KG1 (cell line): ENCODE measurements at regions not wholly inside any gene's neighbourhood (a gene's known extent, or its start where the extent isn't known, plus 50 kb on each side); places are given as distances from the start of the nearest gene placed in this dataset.

ENCODE experiments used
- DNase-seq: peaks from one replicate; lab custom pipeline; 2025; lab: John Stamatoyannopoulos, UW

GRCh38 chr2:181149056-181149455, 168.7 kb downstream of the UBE2E3 start:
- no peak for DNase-seq

GRCh38 chr2:181152226-181152625, 171.8 kb downstream of the UBE2E3 start:
- DNase-seq, result no peak

- DNase-seq, result no peak
Observed at GRCh38 chr2:181152701-181153100, 172.3 kb downstream of the UBE2E3 start.

- no peak for DNase-seq
Observed at GRCh38 chr2:181153886-181154285, 173.5 kb downstream of the UBE2E3 start.

- DNase-seq, result no peak
Observed at GRCh38 chr2:181157326-181157725, 176.9 kb downstream of the UBE2E3 start.

- DNase-seq, result no peak
Observed at GRCh38 chr2:181158427-181158826, 178.0 kb downstream of the UBE2E3 start.

GRCh38 chr2:181161615-181162014, 181.2 kb downstream of the UBE2E3 start:
- DNase-seq, result no peak

GRCh38 chr2:181163139-181163538, 182.7 kb downstream of the UBE2E3 start:
- no peak for DNase-seq

- DNase-seq, result no peak
Observed at GRCh38 chr2:181163691-181164090, 183.3 kb downstream of the UBE2E3 start.

GRCh38 chr2:181164699-181165098, 184.3 kb downstream of the UBE2E3 start:
- DNase-seq, result no peak

- no peak for DNase-seq
Observed at GRCh38 chr2:181165199-181165868, 184.9 kb downstream of the UBE2E3 start.

- no peak for DNase-seq
Observed at GRCh38 chr2:181169503-181169902, 189.1 kb downstream of the UBE2E3 start.

GRCh38 chr2:181170256-181170655, 189.9 kb downstream of the UBE2E3 start:
- DNase-seq, result no peak

- no peak for DNase-seq
Observed at GRCh38 chr2:181172676-181173075, 192.3 kb downstream of the UBE2E3 start.

GRCh38 chr2:181174611-181175580, 194.5 kb downstream of the UBE2E3 start:
- DNase-seq, result no peak

GRCh38 chr2:181176540-181176939, 196.1 kb downstream of the UBE2E3 start:
- DNase-seq, result no peak

- DNase-seq, result no peak
Observed at GRCh38 chr2:181177376-181177775, 197.0 kb downstream of the UBE2E3 start.

- DNase-seq, result no peak
Observed at GRCh38 chr2:181178130-181178529, 197.7 kb downstream of the UBE2E3 start.

GRCh38 chr2:181178823-181179412, 198.5 kb downstream of the UBE2E3 start:
- no peak for DNase-seq

GRCh38 chr2:181183878-181184542, 203.6 kb downstream of the UBE2E3 start:
- no peak for DNase-seq

- DNase-seq, result no peak
Observed at GRCh38 chr2:181185421-181185820, 205.0 kb downstream of the UBE2E3 start.

- no peak for DNase-seq
Observed at GRCh38 chr2:181185948-181186347, 205.5 kb downstream of the UBE2E3 start.
